ENCODE measurements at regions not wholly inside any gene's neighbourhood (a gene's known extent, or its start where the extent isn't known, plus 50 kb on each side); places are given as distances from the start of the nearest gene placed in this dataset.

DNA sequence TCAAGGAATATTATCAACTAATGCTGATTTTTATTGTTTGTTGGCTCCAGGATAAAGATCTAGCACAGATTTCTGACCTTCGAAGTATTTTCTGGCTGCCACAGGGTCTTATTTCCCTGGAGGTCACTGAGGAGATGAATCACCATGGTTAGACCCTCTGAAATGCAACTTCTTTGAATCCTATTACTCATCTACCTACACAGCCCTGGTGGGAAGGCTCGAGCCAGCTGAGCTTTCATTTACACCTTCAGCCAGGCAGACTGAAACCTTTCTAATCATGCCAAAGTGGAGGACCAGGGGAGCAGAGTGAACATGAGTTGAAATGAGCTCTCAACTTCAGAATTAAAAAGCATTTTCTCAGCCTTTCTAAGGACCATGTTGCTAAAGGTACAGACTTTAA is 130.5 kb downstream of the SMIM20 start:
- TF ChIP-seq POLR2AphosphoS5 (IDR thresholded peaks at IDR 0.05; ENCODE audit: borderline replicate concordance, low read depth, low read length) (no peak), EZH2 (IDR thresholded peaks at IDR 0.05) (no peak), FOXP2 (optimal IDR thresholded peaks at IDR 0.05; ENCODE audit: control extremely low read depth, extremely low read length, insufficient read depth) (no peak)
- Histone ChIP-seq H3K4me3 (no peak overlapping the region), H3K36me3 (ENCODE audit: insufficient read depth, low read length) (no peaks in the 10 kb centered on the region), H3K27ac (no peak overlapping the region), H3K9ac (ENCODE audit: insufficient read length) (no peak overlapping the region), H3K9me3 (ENCODE audit: low read depth, low read length) (no peaks in the 10 kb centered on the region)
- DNase-seq (ENCODE audit: low read depth, low spot score): no peak

DNA sequence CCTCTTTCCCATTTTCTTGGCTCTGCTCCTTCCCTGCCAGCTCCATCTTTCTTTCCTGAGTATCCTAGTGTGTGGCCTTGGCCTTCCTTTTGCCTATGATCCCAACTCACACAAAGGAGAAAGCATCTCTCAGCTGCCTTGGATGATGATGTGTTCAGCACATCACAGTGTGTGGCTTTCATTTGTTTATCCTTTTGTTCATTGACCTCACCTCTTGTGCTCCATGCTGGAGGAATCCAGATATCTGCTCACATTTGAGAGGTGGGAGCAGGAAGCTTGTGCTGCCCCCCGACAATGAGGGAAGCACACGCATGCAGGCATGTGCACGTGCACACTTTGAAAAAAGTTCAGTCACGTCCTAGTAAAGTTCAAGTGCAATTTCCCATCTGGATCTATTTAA is 131.0 kb downstream of the SMIM20 start:
- no peak overlapping the region for H3K27ac ChIP-seq
- no peak overlapping the region for H3K9ac ChIP-seq (ENCODE audit: insufficient read length)
- H3K36me3 ChIP-seq (ENCODE audit: insufficient read depth, low read length): no peaks in the 10 kb centered on the region
- no peak overlapping the region for H3K4me3 ChIP-seq
- no peak for DNase-seq (ENCODE audit: low read depth, low spot score)
- TF ChIP-seq FOXP2 (optimal IDR thresholded peaks at IDR 0.05; ENCODE audit: control extremely low read depth, extremely low read length, insufficient read depth): no peak
- TF ChIP-seq EZH2 (IDR thresholded peaks at IDR 0.05): no peak
- TF ChIP-seq POLR2AphosphoS5 (IDR thresholded peaks at IDR 0.05; ENCODE audit: borderline replicate concordance, low read depth, low read length): no peak
- H3K9me3 ChIP-seq (ENCODE audit: low read depth, low read length): no peaks in the 10 kb centered on the region

DNA sequence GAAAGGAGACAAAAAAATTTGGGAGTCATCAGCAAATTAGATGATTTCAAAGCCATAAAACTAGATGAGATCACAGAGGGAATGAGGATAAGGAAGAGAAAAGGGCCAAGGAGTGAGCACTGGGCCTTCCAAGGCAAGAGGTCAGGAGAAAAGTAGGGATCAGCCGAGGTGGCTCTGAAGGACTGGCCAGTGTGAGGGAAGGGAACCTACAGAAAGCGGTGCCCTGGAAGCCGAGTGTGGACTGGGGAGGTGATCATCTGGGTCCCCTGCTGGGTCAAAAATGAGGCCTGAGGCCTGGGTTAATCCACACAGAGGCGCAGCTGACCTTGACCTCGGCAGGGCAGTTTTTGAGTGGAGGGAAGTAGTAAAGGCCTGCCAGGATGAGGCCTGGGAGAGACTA is 133.8 kb downstream of the SMIM20 start:
- DNase-seq (ENCODE audit: low read depth, low spot score): no peak
- Histone ChIP-seq H3K27ac (no peak overlapping the region), H3K4me3 (no peak overlapping the region), H3K9ac (ENCODE audit: insufficient read length) (no peak overlapping the region), H3K9me3 (ENCODE audit: low read depth, low read length) (no peaks in the 10 kb centered on the region), H3K36me3 (ENCODE audit: insufficient read depth, low read length) (no peaks in the 10 kb centered on the region)
- no peak for TF ChIP-seq EZH2 (IDR thresholded peaks at IDR 0.05)
- TF ChIP-seq FOXP2 (optimal IDR thresholded peaks at IDR 0.05; ENCODE audit: control extremely low read depth, extremely low read length, insufficient read depth): no peak
- TF ChIP-seq POLR2AphosphoS5 (IDR thresholded peaks at IDR 0.05; ENCODE audit: borderline replicate concordance, low read depth, low read length): no peak

DNA sequence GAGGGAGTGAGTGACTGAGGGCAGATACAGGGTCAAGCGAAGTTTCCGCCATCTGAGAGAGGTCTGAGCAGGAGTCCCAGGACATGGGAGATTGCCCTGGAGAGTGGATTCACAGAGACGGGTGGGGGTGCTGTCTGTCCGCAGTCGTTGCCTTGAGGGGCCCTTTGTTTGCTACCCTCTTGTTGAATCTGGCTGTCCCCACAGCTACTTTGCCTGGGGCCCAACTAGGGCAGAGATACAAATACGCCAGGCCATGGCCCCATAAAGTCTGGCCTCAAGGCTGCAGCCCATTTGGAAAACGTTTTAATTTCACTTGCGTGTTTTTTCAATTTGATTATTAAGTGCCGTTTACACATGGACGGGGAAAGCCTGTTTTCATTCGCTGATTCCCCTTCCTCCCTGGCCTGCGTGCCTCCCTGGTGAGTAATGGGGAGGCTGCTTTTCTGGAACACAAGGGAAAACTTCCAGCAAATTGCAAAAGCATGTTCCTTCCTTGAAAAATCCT is 134.4 kb downstream of the SMIM20 start:
- no peak overlapping the region for H3K4me3 ChIP-seq
- no peak overlapping the region for H3K9ac ChIP-seq (ENCODE audit: insufficient read length)
- TF ChIP-seq FOXP2 (optimal IDR thresholded peaks at IDR 0.05; ENCODE audit: control extremely low read depth, extremely low read length, insufficient read depth) (no peak), EZH2 (IDR thresholded peaks at IDR 0.05) (no peak), POLR2AphosphoS5 (IDR thresholded peaks at IDR 0.05; ENCODE audit: borderline replicate concordance, low read depth, low read length) (no peak)
- DNase-seq (ENCODE audit: low read depth, low spot score): no peak
- no peak overlapping the region for H3K27ac ChIP-seq
- H3K36me3 ChIP-seq (ENCODE audit: insufficient read depth, low read length): no peaks in the 10 kb centered on the region
- no peaks in the 10 kb centered on the region for H3K9me3 ChIP-seq (ENCODE audit: low read depth, low read length)

DNA sequence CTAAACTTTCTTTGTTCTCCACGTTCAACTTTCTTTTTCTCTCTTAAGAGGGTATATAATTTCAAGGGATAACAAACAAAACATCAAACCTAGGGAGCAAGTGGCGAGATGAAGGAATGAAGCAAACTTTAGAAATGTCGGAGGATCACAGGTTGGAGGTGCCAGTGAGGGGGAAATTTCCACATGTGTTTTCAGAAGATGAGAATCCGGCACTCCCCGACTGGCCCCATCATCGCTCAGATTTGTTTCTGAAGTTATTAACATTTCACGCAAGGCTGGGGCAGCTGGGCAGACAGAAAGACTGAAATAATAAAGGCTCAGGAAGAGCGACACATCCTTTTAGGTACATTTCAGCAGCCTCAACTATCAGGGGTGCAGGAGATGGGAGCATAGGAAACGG is 134.9 kb downstream of the SMIM20 start:
- H3K36me3 ChIP-seq (ENCODE audit: insufficient read depth, low read length): no peaks in the 10 kb centered on the region
- TF ChIP-seq EZH2 (IDR thresholded peaks at IDR 0.05) (no peak), POLR2AphosphoS5 (IDR thresholded peaks at IDR 0.05; ENCODE audit: borderline replicate concordance, low read depth, low read length) (no peak), FOXP2 (optimal IDR thresholded peaks at IDR 0.05; ENCODE audit: control extremely low read depth, extremely low read length, insufficient read depth) (no peak)
- H3K27ac ChIP-seq: no peak overlapping the region
- DNase-seq (ENCODE audit: low read depth, low spot score): no peak
- H3K4me3 ChIP-seq: no peak overlapping the region
- no peaks in the 10 kb centered on the region for H3K9me3 ChIP-seq (ENCODE audit: low read depth, low read length)
- H3K9ac ChIP-seq (ENCODE audit: insufficient read length): no peak overlapping the region

DNA sequence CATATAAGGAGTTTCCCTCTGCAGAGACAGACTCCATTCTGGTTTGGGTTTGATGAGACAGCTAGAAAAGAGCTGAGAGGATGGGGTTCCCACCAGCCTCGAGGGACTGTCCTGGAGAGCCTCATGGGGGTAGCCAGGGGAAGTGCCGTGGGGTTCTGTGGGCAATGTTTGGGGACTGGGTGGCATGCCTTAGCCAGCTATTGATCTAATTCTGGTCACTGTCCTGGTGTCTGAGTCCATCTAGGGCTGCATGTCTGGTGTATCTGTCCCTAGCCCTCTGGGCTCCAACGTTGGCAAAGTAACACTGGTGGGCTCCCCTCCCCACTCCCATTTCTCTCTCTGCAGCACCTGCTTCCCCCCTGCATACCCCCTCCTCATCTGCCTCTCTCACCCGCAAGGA is 135.4 kb downstream of the SMIM20 start:
- TF ChIP-seq FOXP2 (optimal IDR thresholded peaks at IDR 0.05; ENCODE audit: control extremely low read depth, extremely low read length, insufficient read depth) (no peak), POLR2AphosphoS5 (IDR thresholded peaks at IDR 0.05; ENCODE audit: borderline replicate concordance, low read depth, low read length) (no peak), EZH2 (IDR thresholded peaks at IDR 0.05) (no peak)
- Histone ChIP-seq H3K27ac (no peak overlapping the region), H3K9me3 (ENCODE audit: low read depth, low read length) (no peaks in the 10 kb centered on the region), H3K4me3 (no peak overlapping the region), H3K9ac (ENCODE audit: insufficient read length) (no peak overlapping the region), H3K36me3 (ENCODE audit: insufficient read depth, low read length) (no peaks in the 10 kb centered on the region)
- no peak for DNase-seq (ENCODE audit: low read depth, low spot score)

DNA sequence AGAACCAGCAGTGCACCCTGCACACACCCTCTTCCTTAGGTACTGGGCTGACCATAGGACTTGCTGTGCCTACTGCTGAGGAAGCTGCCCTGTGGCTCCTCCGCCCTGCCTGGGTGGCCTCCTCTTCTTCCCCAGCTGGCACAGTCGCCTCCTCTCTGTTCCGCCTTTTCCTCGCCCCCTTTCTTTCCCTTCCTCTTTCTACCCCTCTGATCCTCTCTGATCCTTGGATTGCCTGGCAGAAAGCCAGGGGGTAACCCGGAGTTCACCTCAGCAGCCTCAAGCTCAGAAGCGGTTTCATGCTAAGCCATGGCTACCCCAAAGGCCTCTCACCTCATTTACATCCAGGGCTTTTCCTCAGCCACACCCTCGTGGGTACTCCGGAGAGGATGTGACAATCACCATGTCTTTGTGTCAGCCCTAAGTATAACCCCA is 136.2 kb downstream of the SMIM20 start:
- Histone ChIP-seq H3K36me3 (ENCODE audit: insufficient read depth, low read length) (no peaks in the 10 kb centered on the region), H3K9ac (ENCODE audit: insufficient read length) (no peak overlapping the region), H3K9me3 (ENCODE audit: low read depth, low read length) (no peaks in the 10 kb centered on the region), H3K4me3 (no peak overlapping the region), H3K27ac (no peak overlapping the region)
- no peak for DNase-seq (ENCODE audit: low read depth, low spot score)
- TF ChIP-seq FOXP2 (optimal IDR thresholded peaks at IDR 0.05; ENCODE audit: control extremely low read depth, extremely low read length, insufficient read depth) (no peak), EZH2 (IDR thresholded peaks at IDR 0.05) (no peak), POLR2AphosphoS5 (IDR thresholded peaks at IDR 0.05; ENCODE audit: borderline replicate concordance, low read depth, low read length) (no peak)

DNA sequence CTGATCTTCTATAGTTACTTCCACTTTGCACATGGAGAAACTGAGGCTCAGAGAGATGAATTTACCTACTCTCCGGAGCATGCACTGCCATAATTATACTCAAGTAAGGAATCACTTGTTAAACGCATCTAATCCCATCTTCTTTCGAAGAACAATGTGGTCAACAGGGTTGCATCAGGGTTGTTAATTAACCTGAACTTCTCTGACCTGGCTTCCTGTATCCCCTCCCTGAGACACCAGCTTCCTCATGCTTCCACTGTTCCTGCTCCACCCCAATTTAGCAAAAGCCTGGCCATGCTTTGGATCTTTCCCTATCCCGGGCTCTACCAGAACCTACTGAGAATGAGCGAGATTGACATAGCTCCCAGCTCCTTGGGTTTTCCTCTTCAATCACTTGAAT is 136.7 kb downstream of the SMIM20 start:
- no peak for DNase-seq (ENCODE audit: low read depth, low spot score)
- Histone ChIP-seq H3K9ac (ENCODE audit: insufficient read length) (no peak overlapping the region), H3K4me3 (no peak overlapping the region), H3K36me3 (ENCODE audit: insufficient read depth, low read length) (no peaks in the 10 kb centered on the region), H3K9me3 (ENCODE audit: low read depth, low read length) (no peaks in the 10 kb centered on the region), H3K27ac (no peak overlapping the region)
- TF ChIP-seq FOXP2 (optimal IDR thresholded peaks at IDR 0.05; ENCODE audit: control extremely low read depth, extremely low read length, insufficient read depth) (no peak), EZH2 (IDR thresholded peaks at IDR 0.05) (no peak), POLR2AphosphoS5 (IDR thresholded peaks at IDR 0.05; ENCODE audit: borderline replicate concordance, low read depth, low read length) (no peak)

DNA sequence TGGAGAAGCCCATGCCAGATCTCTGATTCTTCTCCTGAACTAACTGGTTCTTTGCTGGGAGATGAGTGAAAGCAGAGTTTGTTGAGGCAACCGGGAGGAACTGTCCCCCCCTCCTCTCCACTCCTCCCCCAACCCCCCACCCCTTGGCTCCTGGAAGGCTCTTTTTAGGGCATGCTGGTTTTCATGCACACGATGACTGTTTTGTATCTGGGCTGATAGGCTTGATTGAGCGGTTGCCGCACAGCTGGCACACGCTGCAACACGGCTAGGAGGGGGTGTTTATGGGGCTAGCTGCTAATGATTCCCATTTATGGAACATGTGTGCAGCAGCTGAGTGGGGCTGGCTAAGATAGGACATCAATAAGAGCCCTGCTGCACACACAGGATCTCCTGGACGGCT is 137.2 kb downstream of the SMIM20 start:
- H3K9ac ChIP-seq (ENCODE audit: insufficient read length): no peak overlapping the region
- TF ChIP-seq POLR2AphosphoS5 (IDR thresholded peaks at IDR 0.05; ENCODE audit: borderline replicate concordance, low read depth, low read length) (no peak), EZH2 (IDR thresholded peaks at IDR 0.05) (no peak), FOXP2 (optimal IDR thresholded peaks at IDR 0.05; ENCODE audit: control extremely low read depth, extremely low read length, insufficient read depth) (no peak)
- H3K36me3 ChIP-seq (ENCODE audit: insufficient read depth, low read length): no peaks in the 10 kb centered on the region
- no peak overlapping the region for H3K4me3 ChIP-seq
- no peak overlapping the region for H3K27ac ChIP-seq
- H3K9me3 ChIP-seq (ENCODE audit: low read depth, low read length): no peaks in the 10 kb centered on the region
- DNase-seq (ENCODE audit: low read depth, low spot score): no peak
